Limb (tissue), 2 donors: ENCODE measurements at regions not wholly inside any gene's neighbourhood (a gene's known extent, or its start where the extent isn't known, plus 50 kb on each side); places are given as distances from the start of the nearest gene placed in this dataset.
"Not testable (repeated sequence)": the region's sequence is repeated elsewhere in the genome, so short reads cannot be mapped to it uniquely, and the experiment has no call there.

Experiments used
- DNase-seq, 2 donors: peaks; one replicate each; pipeline ENCODE4 v3.0.0-alpha.2; 2016; ENCODE audit errors: extremely low spot score in 2 of 2

DNA sequence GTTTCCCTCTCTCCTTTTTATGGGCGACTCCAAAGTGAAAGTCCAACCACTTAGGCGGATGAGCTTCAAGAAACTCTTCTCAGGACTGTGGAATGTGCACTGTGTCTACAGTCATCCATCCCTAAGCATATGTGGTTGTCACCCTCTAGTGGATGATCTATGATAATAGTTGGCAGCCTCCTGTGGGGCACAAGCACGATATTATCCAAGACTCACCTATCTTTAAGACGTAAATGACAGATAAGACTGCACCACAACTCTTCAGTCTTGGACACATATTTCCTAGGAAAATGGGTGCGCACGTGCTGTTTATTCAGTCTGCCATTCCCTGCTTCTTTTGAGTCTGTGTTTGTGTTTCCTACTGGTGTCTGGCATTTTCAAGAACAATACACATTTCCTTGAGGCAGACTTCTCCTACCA, 145.5 kb upstream of the CTAGE1 start:
- peak in 1 of 2 donors; percentile 86 for DNase-seq

- DNase-seq: no peak
These were observed 146.3 kb upstream of the CTAGE1 start for GRCh38 chr18:22564036-22564435.

- DNase-seq: no peak
These were observed 149.1 kb upstream of the CTAGE1 start for GRCh38 chr18:22566703-22567420.

GRCh38 chr18:22567794-22568193, 150.1 kb upstream of the CTAGE1 start:
- DNase-seq: no peak

DNA sequence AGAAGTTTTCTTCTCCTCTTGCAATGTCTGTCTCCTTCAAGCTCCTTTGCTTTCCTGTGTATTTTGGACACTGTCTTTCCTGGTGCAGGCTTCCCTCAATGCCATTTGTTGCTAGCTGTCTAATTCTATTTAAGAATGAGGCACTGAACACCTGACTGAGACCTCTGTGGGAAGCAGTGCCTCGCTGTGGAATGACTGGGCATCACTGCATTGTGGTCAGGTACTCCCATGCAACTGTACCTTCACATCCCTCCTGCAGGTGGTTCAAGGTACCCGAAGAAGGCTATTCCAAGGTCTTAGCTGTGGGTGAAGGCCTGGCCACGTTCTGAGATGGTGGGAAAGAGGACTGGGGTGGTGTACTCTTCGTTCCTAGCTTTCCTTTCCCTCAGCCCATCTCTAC, 152.8 kb upstream of the CTAGE1 start:
- no peak for DNase-seq

GRCh38 chr18:22572341-22572740, 154.6 kb upstream of the CTAGE1 start:
- DNase-seq: no peak

DNA sequence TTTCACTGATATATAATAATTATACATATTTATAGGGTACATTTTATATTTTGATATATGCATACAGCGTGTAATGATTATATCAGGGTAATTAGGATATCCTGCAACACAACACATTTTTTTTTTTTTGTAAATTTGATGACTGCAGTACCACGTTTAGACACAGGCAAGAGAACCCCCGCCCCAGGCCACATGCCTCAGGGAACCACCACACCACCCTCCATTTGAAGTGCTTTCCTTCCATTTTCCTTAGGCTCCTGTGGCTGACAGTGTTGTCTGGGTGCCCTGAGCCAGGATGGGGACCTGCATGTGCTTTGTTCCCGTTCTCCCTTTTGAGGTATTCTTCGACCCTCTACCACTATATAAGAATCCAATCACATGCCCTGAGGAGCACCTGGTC, 161.6 kb upstream of the CTAGE1 start:
- no peak for DNase-seq

DNA sequence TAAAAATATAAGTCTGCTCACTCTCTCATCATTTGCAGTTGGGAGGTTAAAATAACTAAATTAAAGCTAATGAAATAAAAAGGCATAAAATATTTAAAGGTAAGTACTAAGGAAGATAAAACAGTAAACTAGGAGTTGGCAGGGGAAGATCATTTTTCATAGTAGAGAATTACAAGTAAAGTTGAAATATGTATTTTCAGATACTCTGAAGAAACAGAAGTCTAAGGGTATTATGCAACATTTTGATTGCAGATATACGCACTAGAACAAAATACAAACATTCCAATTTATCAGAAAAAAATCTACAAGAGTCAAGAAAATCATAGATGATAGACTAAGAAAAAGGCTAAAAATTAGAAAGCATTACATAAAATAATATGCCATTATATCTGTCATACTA, 167.6 kb upstream of the CTAGE1 start:
- no peak for DNase-seq

- no peak for DNase-seq
These were observed 168.1 kb upstream of the CTAGE1 start for GRCh38 chr18:22585821-22586220.

DNA sequence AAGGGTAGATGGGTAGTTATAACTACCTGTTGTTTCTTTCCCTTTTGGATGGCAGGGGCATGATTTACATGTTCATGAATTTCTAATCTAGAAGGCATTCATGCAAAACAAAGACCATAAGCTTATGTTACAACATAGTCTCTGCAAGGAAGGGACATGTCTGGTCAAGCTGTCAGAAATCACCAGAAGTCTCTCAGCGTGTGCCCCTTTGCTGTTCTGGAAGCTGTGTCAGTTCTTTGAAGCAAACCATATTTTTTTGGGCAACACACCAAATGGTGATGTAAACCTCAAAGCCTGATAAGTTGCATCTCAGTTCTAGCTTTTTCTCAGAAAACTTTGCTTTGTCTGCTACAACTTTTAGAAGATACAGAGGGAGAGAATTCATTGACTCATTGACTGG, 173.5 kb upstream of the CTAGE1 start:
- DNase-seq: no peak

- DNase-seq: no peak
These were observed 176.5 kb upstream of the CTAGE1 start for GRCh38 chr18:22594155-22594690.

GRCh38 chr18:22601481-22601880, 183.8 kb upstream of the CTAGE1 start:
- no peak for DNase-seq

GRCh38 chr18:22602456-22602855, 184.7 kb upstream of the CTAGE1 start:
- DNase-seq: not testable (repeated sequence)

- no peak for DNase-seq
These were observed 186.2 kb upstream of the CTAGE1 start for GRCh38 chr18:22603902-22604301.

DNA sequence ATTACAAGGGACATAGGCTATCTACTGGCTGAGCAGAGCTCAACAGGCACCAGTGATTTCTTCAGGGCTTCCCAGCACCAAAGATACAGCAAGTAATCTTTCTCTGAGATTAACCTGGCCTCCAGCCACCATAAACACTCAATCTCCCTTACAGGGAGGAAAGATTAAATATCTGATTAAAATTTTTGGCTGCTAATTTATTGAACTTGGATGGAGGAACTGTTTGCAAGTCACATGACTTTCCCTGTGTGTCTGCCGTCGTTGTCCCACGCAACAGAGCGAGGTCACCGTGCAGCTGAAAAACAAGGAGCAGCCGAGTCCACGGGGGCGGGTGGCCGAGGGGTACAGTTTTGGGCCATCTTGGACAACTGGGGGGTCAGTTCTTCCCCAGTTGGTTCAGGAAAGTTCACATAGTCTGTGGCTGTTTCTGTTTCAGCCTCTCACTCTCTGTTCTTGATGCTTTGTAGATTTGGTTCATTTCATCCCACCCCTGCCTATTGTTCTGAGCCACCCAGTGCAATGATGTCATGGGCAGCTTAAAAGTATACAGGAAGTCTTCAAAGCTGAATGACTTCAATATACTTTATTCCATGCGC, 186.8 kb upstream of the CTAGE1 start:
- no peak for DNase-seq

- no peak for DNase-seq
These were observed 187.3 kb upstream of the CTAGE1 start for GRCh38 chr18:22604986-22605421.

DNA sequence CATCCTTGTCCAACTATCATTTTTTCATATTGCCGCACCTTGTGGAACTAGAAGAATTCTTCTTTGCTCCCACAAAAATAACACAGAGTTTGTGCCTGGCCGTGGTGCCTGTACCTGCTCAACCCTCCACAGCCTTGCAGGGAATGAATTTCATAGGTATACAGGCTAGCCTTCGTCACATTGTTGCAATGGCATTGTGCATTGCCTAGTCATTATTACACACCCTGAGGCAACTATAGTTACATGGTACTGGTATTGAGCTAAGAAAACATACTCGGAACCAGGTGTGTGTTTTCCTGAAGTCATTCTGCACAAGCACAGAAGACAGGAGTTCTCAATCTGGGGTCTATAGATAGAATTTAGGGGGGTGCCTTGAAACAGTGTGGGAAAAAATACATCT, 188.0 kb upstream of the CTAGE1 start:
- DNase-seq: no peak

GRCh38 chr18:22606563-22607283, 189.0 kb upstream of the CTAGE1 start:
- no peak for DNase-seq

- DNase-seq: no peak
These were observed 189.5 kb upstream of the CTAGE1 start for GRCh38 chr18:22607284-22607635.

DNA sequence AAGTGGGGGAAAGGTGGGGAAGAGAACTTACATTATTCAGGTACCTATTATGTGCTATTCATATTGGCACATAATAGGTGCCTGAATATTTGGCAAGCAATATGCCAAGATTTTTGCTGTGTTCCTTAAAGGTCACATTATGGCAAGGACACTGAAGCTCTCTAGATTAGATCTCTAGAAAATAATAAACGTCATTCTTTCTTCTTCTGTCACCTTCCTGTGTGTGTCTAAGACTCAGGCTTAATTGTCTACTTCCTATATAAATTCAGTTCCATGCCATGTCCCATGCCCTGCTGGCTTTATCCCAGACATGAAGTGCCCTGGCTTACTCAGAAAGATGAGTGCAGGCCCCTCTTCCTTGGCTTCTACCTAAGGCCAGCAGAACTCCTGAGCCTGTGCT, 191.1 kb upstream of the CTAGE1 start:
- DNase-seq: no peak

- peak in 1 of 2 donors; percentile 43 for DNase-seq
These were observed 191.9 kb upstream of the CTAGE1 start for GRCh38 chr18:22609642-22610041.

DNA sequence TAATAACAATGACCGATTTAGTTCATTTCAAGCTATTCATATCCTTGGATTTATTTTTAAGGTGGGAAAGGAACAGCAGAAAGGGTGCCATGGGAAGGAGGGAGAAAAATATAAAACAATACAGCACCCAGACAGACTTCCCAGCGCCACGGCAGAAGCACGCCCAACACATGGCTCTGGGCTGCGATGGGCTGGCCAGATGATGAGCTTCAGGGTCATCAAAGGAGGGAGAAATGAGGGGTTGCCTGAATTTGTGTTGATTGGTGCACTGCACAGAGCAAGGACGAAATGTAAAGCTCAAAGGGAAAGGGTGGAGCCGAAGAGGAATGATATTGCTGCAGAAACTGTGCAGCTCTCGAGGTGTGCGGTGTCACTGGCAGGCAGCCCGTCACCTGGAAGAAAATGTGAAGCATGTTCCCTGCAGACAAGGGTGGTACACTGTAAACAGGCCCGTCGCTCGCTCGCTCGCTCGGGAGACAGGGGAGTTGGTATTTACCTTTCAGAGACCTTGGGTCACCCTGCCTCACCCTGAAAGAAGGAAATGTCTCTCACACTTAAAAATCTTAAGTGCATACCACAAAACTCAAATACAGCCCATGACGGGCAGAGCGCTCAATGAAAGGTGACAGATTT, 195.5 kb upstream of the CTAGE1 start:
- no peak for DNase-seq
